Thyroid gland (tissue), 4 donors: ENCODE measurements at regions not wholly inside any gene's neighbourhood (a gene's known extent, or its start where the extent isn't known, plus 50 kb on each side); places are given as distances from the start of the nearest gene placed in this dataset.
"Not testable (repeated sequence)": the region's sequence is repeated elsewhere in the genome, so short reads cannot be mapped to it uniquely, and the experiment has no call there.

Experiments used
- POLR2A ChIP-seq, 2 donors: fragments of 450-650 bp; IDR thresholded peaks; one replicate each; pipeline ENCODE4 v1.6.1; 2017; ENCODE audit warnings: antibody characterized with exemption in 2 of 2, mild to moderate bottlenecking in 2 of 2, moderate library complexity in 1 of 2
- TF ChIP-seq, protein P1 (sequence below), 6 experiments: fragments of 200-600 bp in 3 of 6; fragments of 450-650 bp in 3 of 6; sonication (generic) in 3 of 6; IDR thresholded peaks; one replicate each; pipeline ENCODE4 v1.5.1; 2016 to 2019; ENCODE audit warnings: antibody characterized with exemption in 6 of 6, mild to moderate bottlenecking in 2 of 6, inconsistent platforms in 1 of 6, moderate library complexity in 1 of 6

GRCh38 chr9:138212811-138213210 is 335.2 kb downstream of the CACNA1B start:
- TF ChIP-seq, protein P1, sequence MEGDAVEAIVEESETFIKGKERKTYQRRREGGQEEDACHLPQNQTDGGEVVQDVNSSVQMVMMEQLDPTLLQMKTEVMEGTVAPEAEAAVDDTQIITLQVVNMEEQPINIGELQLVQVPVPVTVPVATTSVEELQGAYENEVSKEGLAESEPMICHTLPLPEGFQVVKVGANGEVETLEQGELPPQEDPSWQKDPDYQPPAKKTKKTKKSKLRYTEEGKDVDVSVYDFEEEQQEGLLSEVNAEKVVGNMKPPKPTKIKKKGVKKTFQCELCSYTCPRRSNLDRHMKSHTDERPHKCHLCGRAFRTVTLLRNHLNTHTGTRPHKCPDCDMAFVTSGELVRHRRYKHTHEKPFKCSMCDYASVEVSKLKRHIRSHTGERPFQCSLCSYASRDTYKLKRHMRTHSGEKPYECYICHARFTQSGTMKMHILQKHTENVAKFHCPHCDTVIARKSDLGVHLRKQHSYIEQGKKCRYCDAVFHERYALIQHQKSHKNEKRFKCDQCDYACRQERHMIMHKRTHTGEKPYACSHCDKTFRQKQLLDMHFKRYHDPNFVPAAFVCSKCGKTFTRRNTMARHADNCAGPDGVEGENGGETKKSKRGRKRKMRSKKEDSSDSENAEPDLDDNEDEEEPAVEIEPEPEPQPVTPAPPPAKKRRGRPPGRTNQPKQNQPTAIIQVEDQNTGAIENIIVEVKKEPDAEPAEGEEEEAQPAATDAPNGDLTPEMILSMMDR (IDR thresholded peaks at IDR 0.05), result not testable (repeated sequence)
- TF ChIP-seq POLR2A (IDR thresholded peaks at IDR 0.05), result not testable (repeated sequence)
